CD1c-positive myeloid dendritic cell (primary cell): ENCODE measurements at regions not wholly inside any gene's neighbourhood (a gene's known extent, or its start where the extent isn't known, plus 50 kb on each side); places are given as distances from the start of the nearest gene placed in this dataset.
A peak's percentile ranks its signal among the peaks of the same experiment; 100 is the strongest.

Experiments used
- DNase-seq: peaks from one replicate; pipeline ENCODE4 v3.0.0-alpha.2; 2016; ENCODE audit errors: extremely low spot score

DNA sequence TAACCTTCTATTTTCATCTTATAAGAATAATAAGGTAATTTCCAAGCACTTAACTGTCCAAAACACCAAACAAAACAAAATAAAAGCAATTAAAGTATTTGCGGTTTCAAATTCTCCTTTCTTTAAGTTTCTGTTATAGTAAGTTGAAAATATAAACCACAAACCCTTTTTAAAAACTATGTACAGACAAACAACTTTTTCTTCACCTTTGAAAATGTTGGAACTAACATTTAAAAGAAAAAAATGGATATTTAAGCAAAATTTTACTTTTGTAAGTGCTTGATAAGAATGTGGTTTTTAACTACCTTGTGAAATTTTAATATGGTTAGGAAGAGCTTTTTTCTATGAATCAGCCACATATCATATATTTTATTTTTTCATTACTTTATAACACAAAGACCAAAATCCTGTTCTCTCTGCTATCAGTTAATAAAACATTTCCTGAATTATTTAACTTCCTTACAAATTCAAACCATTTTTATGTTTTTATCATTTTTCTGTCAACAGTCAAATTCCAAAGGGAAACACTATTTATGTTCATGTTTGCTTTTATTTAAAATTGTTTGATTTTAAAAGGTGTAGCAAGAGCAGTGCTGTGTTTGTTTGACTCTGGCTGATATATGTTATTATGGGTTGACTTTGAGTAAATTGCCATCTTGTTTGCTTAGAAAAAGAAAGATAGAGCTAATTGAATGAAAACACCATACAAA is 554.1 kb upstream of the KLHL1 start:
- no peak for DNase-seq

DNA sequence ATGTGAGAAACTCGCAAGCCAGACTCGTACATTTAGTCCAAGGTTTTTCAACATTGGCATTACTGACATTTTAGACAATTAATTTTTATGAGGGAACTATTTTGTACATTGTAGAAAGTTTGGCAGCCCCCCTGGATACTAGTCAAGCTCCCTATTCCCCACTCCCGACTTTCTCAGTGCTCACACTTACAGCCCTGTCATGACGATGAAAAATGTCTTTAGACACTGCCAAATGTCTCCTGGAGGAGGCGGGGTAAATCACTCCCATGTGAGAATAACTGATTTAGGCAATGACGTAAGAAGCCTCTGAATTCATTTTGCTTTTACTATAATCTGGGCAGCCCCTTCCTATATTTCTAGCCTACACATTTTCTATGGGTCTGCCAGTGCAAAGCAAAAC is 535.8 kb upstream of the KLHL1 start:
- DNase-seq = no peak

DNA sequence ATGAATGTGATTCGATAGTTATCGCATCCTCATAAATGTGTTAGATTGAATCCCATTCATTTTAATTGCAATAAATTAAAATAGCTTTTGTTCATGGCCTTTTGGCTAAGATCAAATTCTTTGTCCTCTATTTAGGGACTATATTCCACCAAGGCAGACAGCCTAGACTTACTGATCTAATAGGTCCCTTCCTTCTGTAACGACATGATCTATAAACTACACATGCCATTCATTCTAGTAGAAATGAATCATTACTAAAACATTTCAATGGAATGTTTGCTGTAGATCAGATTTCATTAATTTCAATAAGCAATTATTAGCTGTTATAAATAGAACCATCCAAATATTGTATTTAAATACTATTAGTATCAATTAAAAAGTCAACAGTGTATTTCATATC is 526.6 kb upstream of the KLHL1 start:
- no peak for DNase-seq

DNA sequence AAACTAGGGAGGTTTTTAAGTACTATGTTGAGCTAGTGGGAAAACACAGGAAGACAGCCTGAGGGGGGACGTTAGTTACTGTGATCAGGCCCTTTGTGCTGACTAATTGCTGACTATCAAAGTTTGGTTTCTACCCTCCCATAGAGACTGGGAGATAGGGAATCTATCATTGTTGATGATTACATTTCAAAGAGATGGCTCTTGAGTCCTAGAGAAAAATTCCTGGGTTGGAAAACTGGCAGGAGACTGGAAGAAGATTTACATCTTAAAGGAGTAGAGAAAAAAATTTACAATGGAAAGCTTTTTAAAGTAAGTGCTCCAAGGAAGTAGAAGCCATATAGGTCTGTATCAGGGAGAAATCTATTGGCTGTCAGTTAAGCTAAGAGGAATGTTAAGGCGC is 522.0 kb upstream of the KLHL1 start:
- DNase-seq = no peak

DNA sequence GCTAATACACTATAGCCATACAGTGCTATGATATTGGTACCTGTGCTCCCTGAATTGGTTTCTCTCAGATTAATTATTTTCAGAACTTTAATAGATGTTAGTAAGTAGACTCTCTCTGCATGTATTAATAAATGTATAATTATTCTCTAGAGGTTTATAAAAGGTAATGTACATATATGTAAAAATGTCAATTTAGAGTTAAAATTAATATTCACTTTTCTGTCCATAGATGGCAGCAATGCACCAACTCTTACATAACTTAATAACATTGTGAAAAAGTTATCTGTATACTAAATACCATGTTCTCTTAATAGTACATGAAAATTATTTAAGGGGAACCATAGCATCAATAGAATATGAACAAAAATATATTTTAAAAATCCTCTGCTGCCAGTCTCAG is 515.0 kb upstream of the KLHL1 start:
- DNase-seq = peak; percentile 3

DNA sequence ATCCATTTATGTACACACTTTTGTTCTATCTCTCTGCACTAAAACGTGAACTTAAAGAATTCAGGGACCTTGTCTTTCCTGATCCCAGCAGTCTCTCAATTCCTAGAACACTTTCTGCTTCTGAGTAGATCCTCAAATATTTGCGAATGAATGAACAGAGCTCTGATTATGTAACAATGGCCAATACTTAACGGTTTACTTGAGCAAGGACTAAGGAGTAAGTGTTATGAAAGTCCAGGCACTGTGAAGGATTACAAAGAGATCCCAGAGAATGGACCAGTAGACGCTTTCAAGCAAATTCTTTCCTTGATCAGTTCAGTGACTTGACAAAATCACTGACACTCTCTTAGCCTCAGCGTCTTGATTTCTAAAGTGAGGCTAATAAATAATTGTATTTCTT is 514.5 kb upstream of the KLHL1 start:
- no peak for DNase-seq

DNA sequence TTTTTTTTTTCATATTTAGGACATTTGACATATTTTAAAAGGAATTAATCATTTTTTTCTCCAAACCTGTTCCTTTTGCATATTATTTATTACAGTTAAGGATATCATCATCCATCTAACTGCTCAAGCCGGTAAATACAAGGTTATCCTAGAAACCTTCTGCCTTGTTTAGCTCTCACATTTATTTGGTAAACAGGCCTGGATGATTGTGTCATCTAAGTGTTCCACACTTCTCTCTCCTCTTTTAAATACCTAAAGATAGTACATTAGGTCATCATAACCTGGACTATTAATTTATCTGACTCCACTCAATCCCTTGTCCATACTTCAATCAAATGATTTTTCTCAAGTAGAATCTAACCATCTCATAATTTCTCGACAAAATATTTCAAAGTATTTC is 511.7 kb upstream of the KLHL1 start:
- DNase-seq = no peak

DNA sequence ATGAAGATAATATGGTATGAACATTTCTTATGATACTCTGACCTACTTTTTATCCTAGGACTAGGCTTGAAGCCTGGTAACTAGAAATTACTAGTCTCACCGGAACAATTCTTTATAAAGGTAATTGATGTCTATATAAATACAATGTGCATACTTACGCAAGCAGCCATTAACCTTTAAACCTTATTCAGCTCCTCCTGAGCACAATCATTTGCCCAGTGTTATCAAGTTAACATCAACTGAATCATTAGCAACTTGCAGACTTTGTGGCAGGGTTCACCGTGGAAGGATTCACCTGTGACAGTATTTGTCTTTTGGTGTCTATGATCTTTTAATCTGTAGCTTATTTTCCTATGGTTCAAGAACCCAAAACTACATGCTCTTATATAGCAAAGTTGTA is 508.6 kb upstream of the KLHL1 start:
- DNase-seq = no peak

DNA sequence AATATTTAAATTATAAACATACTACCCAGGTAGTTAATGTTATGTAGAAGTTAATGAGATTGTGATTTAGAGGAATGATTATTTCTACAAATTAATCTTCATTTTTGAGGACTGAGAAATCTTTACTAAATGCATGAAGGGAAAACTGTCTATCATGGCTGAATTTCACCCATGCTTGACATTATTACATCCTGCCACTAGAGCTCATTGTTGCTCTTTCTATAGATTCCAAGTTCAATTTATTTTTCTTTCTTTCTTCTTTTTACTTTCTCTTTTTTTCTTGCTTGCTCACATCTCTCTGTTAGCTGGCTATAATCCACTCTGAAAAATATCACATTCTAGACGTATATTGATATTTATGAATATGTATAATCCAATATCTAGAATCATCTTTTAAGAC is 505.0 kb upstream of the KLHL1 start:
- DNase-seq = no peak

DNA sequence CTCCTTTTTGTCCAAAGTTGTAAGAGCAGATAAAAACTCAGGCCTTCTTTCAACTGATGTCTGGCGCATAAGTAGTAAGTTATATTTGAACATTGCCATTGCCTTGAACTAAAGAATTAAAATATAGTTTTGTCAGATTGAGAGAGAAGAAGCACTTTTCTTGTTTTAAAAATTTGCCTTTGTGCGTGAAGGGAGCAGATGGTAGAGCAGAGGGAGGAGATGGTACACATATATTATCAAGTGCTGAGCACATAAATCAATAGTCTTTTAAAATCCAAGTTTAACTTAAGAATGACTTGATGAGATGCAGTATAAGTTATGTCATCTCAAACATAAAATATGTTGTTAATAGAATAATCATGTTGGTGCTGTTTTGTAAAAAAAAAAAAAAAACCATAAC is 504.6 kb upstream of the KLHL1 start:
- DNase-seq = no peak

DNA sequence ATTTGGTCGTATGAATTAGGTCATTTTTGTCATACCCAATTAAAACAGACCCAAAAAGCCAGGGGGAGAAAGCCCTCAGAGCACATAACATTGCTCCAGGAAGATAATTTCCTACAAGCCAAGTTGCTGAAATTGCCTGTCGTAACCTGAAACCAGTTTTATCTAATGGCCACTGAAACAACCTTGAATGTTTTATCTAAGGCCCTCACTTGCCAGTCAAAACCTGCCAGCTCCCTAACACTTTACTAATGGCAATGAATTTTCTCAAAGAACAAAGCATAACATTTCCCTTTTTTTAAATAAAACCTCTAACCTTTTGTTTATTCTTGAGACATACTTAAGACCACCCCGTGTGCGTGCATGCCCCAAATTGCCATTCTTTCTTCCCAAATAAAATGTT is 496.2 kb upstream of the KLHL1 start:
- no peak for DNase-seq

DNA sequence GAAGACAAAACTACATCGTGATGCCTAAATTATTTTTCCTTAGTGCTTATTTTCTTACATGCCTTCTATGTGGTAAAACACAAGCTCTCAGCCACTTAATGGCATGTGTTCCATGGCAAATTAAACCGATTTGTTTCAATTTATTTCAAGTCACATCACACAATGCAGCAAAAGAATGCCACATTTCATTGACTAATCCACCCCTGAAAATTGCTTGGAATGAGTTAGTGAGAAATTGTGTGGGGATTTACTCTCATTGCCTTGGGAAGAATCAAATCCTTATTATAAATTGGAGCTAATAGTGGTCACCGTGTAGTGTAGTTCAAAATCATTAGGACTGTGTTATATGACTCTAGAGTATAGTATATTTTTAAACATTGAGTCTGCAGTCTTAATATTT is 485.5 kb upstream of the KLHL1 start:
- DNase-seq = no peak

DNA sequence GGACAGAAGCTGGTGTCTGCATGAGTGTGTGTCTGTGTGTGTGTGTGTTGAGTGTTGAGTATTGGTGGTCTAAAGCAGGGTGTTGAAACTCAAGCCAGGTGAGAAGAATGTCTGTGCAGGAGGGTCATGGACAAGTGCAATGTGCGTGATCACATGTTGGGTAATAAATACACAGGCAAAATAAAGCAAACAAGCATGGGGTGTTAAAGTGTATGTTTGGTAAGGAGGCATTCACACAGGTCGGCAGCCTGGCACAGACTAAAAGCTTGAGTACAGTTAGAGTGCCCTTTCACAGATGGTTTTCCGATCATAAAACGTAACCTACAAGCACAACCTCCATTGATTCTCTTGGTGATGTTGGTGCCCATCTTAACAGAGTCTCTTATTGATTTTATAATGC is 476.9 kb upstream of the KLHL1 start:
- no peak for DNase-seq

DNA sequence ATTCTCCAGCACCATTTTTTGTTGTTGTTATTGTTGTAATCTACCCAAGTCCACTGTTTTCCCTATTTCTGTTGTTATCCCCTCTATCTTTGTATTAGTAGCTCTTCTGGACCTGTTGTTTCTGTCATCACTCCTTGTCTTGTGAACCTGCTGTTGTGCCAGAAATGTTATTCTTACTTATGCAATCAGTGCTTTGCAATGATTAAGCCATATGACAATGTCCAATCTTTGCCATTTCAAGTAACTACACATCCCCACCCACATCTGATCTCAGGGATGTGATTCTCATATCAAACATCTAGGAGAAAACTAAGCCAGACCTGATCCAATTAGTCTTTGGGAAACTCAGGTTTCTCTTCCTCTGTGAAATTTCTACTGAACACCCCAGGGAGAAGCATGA is 472.6 kb upstream of the KLHL1 start:
- DNase-seq = no peak

DNA sequence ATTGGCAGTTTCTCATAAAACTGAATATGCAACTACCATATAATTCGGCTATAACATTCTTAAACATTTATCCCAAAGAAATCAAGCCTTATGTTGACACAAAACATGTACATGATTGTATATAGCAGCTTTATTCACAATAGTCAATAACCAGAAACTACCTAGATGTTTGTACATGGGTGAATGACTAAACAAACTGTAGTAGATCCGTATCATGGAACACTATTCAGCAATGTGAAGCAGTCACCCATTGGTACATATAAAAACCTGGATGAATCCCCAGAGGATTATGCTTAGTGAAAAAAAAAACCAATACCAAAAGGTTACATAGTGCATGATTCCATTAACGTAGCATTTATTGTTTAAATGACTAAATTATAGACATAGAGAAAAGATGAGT is 471.7 kb upstream of the KLHL1 start:
- DNase-seq = no peak

DNA sequence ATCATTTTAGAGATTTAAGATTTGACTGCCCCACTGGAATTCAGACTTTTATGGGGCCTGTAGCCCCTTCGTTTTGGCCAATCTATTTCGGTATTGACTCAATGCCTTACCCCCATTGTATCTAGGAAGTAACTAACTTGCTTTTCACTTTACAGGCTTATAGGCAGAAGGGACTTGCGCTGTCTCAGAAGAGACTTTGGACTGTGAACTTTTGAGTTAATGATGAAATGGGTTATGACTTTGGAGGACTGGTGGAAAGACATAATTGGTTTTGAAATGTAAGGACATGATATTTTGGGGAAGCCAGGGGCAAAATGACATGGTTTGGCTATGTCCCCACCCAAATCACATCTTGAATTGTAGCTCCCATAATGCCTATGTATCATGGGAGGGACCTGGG is 463.0 kb upstream of the KLHL1 start:
- DNase-seq = no peak

DNA sequence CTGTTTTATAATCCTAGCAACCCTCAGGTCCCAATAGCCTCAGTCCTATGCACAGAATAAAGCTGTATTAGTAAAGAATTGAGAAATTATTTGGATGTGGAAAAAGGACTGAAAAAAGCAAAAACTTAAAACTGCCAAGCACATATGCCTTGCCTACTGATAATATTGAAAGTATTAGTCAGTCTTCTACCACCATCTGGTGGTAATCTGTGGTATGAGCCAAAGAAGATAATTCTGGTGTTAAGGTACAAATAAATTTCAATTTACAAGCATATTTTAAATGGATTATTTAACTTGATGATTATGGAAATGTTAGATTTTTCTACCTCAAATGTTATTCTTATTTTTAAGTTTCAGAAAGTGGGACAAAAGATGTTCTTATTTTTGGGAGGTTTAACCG is 460.3 kb upstream of the KLHL1 start:
- no peak for DNase-seq

DNA sequence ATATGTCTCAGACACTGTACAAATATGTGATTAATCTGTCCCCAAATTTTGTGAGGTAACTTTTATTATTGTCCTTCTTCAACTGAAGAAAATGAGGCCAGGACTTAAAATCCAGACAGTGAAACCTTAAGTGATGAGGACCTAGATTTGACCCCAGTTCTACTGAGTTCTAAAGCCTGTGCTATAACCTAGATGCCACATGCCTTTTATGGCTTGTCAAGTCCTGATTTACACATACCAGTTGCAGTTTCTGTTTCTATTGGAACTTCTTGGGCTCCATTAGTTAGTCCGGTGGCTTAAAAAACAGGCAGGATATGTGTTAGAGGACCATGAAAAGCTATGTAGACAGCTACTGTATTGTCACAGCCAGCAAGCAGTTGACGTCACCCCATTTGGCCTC is 436.5 kb upstream of the KLHL1 start:
- DNase-seq = no peak

DNA sequence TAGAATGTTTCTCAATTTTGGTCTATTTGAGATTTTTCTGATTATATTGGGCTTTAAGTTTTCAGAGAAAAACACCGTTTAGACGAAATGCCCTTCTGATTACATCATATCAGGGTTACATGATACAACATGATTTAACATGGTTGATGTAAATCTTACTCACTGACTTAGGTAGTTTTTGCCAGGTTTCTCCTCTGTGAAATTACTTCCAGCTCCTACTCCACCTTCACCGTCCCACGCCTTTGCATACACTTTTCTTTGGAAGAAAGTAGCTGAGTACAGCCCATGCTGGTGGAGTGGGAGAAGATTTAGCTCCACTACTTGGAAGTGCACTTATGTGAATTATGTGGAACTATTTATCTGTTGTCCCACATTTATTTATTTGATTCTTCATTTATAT is 433.2 kb upstream of the KLHL1 start:
- no peak for DNase-seq

DNA sequence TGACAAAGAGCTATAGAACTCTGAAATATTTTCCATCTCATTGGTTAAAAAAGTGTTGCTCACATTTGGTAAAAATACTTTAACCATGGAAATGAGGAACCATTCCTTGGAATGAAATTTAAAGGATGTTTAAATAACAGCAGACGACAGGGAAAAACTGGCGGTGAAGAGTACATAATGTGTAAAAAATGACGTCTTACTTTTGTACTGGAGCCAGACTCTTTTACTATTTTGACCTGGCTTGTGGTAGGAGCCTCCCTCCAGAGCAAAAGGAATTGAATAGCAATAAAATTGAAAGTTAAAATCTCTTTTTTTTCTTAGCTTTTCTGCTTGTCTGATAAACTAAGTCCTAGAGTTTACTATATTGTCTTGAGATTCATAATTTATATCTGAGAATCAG is 426.2 kb upstream of the KLHL1 start:
- DNase-seq = no peak

DNA sequence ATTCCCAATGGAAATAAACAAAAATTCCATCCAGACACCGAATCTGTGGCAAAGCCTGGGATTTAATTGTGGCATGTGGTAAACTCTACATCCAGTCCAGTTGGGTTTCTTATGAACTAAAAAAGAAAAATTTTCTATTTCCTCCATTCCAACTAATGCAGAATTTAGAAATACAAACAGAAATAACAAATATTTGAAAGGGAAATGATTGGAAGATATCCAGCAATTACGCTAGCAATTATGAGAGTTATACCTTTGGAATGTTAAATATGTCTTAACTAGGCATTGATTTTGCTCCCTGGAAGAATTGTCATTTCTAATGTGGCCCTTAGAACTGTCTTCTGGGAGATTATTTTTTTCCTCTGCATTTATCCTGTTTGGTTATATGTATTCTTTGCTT is 421.4 kb upstream of the KLHL1 start:
- DNase-seq = no peak

DNA sequence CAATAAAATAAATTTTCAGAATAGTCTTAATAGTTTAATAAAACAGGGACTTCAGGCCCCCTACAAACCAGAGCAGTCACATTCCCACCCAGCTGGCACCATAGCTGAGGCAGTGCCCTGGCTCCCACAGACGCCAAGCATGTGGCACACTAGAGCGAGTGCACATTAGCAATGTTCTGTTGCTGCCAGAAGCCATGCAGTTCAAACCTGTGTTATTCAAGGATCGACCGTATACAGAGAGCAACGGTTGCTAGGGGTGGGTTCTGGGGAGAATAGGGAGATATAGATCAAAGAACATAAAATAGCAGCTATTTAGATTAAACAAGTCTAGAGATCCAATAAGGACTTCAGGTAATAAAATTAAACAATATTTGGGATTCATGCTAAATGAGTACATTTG is 419.3 kb upstream of the KLHL1 start:
- DNase-seq = no peak

DNA sequence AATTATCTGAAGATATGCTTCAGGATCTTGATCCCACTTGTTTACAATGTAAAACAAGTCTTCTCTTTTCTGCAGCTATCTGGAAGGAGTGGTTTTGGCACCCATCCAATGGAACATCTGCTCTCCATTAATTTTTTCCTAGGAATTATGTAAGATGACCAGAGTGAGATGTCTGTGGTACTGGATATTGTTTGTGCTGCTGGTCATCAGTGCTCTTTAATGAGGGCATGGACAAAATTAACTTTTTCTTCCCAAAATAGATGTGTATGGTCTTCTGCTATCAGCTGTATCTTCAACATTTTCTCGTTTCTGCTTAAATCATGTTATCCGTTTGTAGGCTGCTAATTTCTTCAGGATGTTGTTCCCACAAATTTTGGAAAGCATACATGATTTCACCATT is 415.4 kb upstream of the KLHL1 start:
- no peak for DNase-seq

DNA sequence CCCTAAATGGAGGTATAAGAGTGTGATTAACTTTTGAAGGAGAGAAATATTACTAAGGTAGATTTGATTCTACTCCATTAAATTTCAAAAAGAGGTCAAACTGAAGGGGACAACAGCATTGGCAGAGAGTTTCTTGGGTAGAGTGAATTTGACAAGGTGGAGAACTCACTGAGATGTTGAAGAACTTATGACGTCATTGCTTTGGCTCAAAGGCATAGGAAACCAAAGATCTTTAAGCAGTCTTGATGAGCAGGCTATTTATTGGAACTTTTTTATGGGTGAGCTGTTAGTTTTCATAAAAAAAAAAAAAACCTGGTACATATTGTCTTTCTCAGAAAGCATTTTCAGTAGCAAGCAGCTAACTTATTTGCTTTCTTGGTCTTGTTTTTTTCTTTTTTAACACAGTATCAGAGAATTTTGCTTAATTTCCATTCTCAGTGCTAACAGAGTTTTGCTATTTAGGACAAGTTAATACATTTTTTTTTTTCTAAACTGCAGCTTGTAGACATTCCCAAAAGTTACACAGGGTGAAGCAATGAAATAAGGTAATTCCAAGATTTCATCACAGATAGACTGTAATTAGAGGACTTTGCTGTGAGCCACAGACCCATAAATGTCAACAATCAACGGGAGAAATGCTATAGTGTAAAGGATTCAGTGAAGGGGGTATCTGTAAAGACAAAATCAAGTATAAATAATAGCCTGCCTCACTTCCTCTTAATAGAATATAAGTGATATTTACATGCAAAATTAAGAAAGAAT is 412.2 kb upstream of the KLHL1 start:
- no peak for DNase-seq
